ENCODE measurements at regions not wholly inside any gene's neighbourhood (a gene's known extent, or its start where the extent isn't known, plus 50 kb on each side); places are given as distances from the start of the nearest gene placed in this dataset.

DNA sequence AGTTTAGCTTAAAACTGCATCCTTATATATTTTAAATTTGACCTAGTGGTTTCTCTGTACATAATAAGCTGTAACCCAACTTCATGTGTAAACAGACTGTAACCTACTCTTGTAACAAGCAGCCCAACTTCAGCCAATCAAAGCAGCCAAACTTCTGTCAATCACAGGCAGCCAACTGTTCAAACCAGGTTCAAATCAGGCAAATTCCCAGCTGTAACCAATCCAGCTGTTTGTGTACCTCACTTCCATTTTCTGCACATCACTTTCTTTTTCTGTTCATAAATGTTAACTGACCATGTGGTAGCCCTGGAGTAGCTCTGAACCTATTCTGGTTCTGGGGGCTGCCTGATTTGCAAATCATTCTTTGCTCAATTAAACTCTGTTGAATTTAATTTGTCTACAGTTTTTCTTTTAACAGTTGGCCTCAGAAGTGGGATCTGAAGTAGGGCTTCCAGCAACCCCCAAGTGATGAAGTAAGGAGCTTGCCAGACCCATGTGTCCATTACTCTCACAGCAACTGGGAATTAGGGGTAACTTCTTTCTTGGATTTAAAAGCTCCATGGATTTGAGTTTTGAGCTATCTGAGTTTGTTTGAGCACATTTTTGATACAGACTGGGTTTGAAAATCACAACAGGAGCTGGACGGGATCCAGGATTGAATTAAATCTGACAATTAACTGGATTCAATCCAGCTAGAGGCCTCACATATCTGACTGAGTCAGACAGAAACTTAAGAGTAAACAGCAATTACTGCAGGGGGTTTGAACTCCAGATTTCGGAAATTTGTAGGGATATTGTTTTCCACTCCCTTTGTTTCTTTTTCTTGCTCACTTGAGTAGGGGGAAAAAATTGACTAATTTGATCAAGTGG lies 1569.7 kb upstream of the SLC39A10 start:
- H3K27me3 ChIP-seq (replicated peaks in 1 of 7): no peaks in the 10 kb centered on the region
- H3K36me3 ChIP-seq: no peaks in the 10 kb centered on the region
- intact Hi-C loops (cut with DNase I; ENCODE audit: low total_unique reads): no loop called here
- 68 to 83% (median 75%) methylated on average over 2 of the region's 2 CpGs for WGBS, 5 donors
- TF ChIP-seq POLR2A (IDR thresholded peaks at IDR 0.05) (no peak), POLR2AphosphoS5 (IDR thresholded peaks at IDR 0.05) (no peak)
- TF ChIP-seq, protein P1, sequence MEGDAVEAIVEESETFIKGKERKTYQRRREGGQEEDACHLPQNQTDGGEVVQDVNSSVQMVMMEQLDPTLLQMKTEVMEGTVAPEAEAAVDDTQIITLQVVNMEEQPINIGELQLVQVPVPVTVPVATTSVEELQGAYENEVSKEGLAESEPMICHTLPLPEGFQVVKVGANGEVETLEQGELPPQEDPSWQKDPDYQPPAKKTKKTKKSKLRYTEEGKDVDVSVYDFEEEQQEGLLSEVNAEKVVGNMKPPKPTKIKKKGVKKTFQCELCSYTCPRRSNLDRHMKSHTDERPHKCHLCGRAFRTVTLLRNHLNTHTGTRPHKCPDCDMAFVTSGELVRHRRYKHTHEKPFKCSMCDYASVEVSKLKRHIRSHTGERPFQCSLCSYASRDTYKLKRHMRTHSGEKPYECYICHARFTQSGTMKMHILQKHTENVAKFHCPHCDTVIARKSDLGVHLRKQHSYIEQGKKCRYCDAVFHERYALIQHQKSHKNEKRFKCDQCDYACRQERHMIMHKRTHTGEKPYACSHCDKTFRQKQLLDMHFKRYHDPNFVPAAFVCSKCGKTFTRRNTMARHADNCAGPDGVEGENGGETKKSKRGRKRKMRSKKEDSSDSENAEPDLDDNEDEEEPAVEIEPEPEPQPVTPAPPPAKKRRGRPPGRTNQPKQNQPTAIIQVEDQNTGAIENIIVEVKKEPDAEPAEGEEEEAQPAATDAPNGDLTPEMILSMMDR (IDR thresholded peaks at IDR 0.05 in 8 of 11, conservative IDR thresholded peaks at IDR 0.05 in 3 of 11): no peak
- H3K4me3 ChIP-seq: no peak overlapping the region
- no peak overlapping the region for H3K27ac ChIP-seq
- DNase-seq: no peak
- peaks cover 0 to 13% (median 0%) of the 10 kb centered on the region in 8 donors for H3K9me3 ChIP-seq
- no peaks in the 10 kb centered on the region for H3K4me1 ChIP-seq

DNA sequence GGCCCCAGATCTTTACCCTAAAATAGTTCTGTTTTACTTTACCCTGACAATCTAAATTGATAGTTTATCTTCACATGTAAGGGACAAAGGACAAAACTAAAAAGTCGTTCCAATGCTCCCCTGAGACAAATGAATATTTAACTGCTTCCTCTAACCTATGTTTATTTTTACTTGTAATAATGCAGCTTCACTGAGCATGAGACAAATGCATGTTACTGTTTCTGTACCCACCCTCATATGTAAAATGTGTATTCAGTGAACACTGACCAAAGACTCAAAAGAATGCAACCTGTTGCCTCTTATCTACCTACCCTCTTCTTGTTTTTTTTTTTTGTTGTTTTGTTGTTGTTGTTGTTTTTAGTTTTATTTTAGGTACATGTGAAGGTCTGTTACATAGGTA lies 1570.9 kb upstream of the SLC39A10 start:
- Histone ChIP-seq H3K27ac (no peak overlapping the region), H3K4me1 (no peaks in the 10 kb centered on the region), H3K9me3 (peaks cover 0 to 13% (median 0%) of the 10 kb centered on the region in 8 donors), H3K36me3 (no peaks in the 10 kb centered on the region), H3K4me3 (no peak overlapping the region), H3K27me3 (replicated peaks in 1 of 7) (no peaks in the 10 kb centered on the region)
- intact Hi-C loops (cut with DNase I; ENCODE audit: low total_unique reads): no loop called here
- TF ChIP-seq, protein P1 (IDR thresholded peaks at IDR 0.05 in 8 of 11, conservative IDR thresholded peaks at IDR 0.05 in 3 of 11): no peak
- TF ChIP-seq POLR2AphosphoS5 (IDR thresholded peaks at IDR 0.05) (no peak), POLR2A (IDR thresholded peaks at IDR 0.05) (no peak)
- WGBS, 5 donors: 19 to 50% (median 43%) methylated on average over 1 of the region's 1 CpG
- DNase-seq: no peak

GRCh38 chr2:194079989-194080388 lies 1577.0 kb upstream of the SLC39A10 start:
- WGBS, 5 donors: 70 to 85% (median 82%) methylated on average over 3 of the region's 3 CpGs

DNA sequence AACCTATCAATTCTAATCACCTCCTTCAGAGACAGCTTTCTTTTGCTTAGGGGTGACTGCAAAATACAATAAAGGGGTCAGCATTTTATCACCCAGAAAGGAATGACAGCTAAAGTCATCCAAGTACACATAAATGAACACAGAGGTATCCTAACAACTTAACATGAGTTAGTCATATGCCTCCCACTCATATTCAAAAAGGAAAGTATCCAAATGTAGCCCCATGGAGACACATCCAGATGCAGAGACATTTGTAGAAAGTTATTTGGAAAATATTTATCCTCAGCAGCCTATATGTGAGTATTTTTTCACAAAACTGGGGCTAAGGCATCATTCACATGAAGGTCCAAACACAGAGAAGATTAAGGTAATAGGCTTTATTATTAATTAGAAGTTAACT lies 1579.7 kb upstream of the SLC39A10 start:
- Histone ChIP-seq H3K4me3 (no peak overlapping the region), H3K27ac (no peak overlapping the region), H3K9me3 (no peaks in the 10 kb centered on the region), H3K27me3 (replicated peaks in 1 of 7) (no peaks in the 10 kb centered on the region), H3K36me3 (no peaks in the 10 kb centered on the region), H3K4me1 (no peaks in the 10 kb centered on the region)
- TF ChIP-seq, protein P1 (IDR thresholded peaks at IDR 0.05 in 8 of 11, conservative IDR thresholded peaks at IDR 0.05 in 3 of 11): no peak
- TF ChIP-seq POLR2AphosphoS5 (IDR thresholded peaks at IDR 0.05) (no peak), POLR2A (IDR thresholded peaks at IDR 0.05) (no peak)
- DNase-seq: no peak
- intact Hi-C loops (cut with DNase I; ENCODE audit: low total_unique reads): no loop called here

More at GRCh38 chr2:194079989-194080388, 1577.0 kb upstream of the SLC39A10 start:
- H3K9me3 ChIP-seq: peaks cover 0 to 8% (median 0%) of the 10 kb centered on the region in 8 donors
- no peaks in the 10 kb centered on the region for H3K4me1 ChIP-seq
- no peaks in the 10 kb centered on the region for H3K36me3 ChIP-seq
- intact Hi-C loops (cut with DNase I; ENCODE audit: low total_unique reads): no loop called here
- no peak overlapping the region for H3K4me3 ChIP-seq
- DNase-seq: no peak
- TF ChIP-seq POLR2AphosphoS5 (IDR thresholded peaks at IDR 0.05) (no peak), POLR2A (IDR thresholded peaks at IDR 0.05) (no peak)
- TF ChIP-seq, protein P1 (IDR thresholded peaks at IDR 0.05 in 8 of 11, conservative IDR thresholded peaks at IDR 0.05 in 3 of 11): no peak
- H3K27me3 ChIP-seq (replicated peaks in 1 of 7): no peaks in the 10 kb centered on the region
- no peak overlapping the region for H3K27ac ChIP-seq

All from spleen (tissue), 11 donors.